ENCODE measurements at regions not wholly inside any gene's neighbourhood (a gene's known extent, or its start where the extent isn't known, plus 50 kb on each side); places are given as distances from the start of the nearest gene placed in this dataset.

GRCh38 chr12:4015225-4016091 lies 142.3 kb upstream of the PARP11 start:
- TF ChIP-seq EP300 (IDR thresholded peaks at IDR 0.05; ENCODE audit: borderline replicate concordance) (no peak), TEAD4 (IDR thresholded peaks at IDR 0.05) (no peak), USF1 (IDR thresholded peaks at IDR 0.05) (no peak)

- no peak for TF ChIP-seq CEBPB (IDR thresholded peaks at IDR 0.05)
- no peak for TF ChIP-seq NFIC (IDR thresholded peaks at IDR 0.05)
Measured at GRCh38 chr12:4014858-4015224, 141.6 kb upstream of the PARP11 start.

DNA sequence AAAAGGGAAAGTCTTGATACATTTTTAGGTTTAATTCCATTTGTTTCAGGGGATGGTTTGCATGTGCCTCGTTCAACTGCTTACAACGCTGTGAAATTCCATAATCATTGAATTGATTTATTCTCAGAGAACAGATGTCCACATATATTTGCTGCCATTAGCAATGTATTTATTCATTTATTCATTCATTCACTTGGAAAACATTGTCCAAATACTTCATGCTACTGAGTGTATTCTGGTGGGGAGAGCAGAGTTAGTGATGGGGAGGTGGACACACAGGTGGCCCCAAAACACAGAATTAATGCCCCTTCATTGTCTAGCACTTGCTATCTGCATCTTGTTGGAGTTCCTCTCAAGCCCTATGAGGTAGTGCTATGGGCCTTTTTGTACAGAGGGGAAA lies 141.2 kb upstream of the PARP11 start:
- TF ChIP-seq CEBPB (IDR thresholded peaks at IDR 0.05) (no peak), TEAD4 (IDR thresholded peaks at IDR 0.05) (no peak)

DNA sequence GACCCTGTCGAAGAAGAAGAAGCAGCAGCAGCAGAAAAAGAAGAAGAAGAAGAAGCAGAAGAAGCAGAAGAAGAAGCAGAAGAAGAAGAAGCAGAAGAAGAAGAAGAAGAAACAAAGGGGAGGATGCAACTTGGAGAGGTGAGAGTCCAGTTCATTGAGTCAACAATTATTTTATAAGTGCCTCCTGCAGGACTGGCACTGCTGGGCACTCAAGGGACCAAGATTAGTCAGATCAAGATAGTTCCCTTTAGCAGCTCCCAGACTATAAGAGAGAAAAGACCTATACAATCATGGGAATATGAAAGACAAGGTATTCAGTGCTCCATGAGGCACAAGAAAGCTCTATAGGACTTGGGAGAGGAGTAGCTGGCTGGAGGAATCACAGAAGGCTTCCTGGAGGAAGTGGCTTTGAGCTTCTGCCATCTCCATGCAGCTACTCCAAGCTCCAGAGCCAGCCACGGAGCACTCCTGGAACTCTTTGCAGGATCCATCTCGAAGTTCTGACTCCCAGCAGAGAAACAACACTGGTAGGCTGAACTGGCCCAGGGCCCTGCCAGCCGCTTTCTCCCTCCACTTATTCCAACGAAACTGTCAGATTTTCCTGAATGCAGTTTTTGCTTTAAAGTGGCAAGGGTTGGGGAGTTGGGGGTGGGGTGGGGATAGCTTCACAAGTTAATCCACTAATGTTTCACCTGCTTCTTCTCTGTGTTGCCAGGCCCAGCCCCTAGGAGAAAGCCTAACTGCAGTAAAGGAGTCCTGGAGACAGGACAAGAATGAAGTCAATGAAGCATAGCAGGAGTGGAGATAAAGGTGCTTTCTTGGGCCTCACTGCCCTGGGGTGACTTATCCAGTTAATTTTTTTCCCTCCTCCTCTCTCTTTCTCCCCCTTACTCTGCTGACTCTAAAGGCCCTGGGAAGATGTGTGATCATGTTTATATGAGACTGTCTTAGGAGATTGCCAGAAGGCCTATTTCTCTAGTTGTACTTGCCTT lies 140.1 kb upstream of the PARP11 start:
- TF ChIP-seq USF1 (IDR thresholded peaks at IDR 0.05) = 0 out of 2 replicates have a peak, but pooled peaks have one; percentile 6
- TF ChIP-seq NFIC (IDR thresholded peaks at IDR 0.05) = no peak
- no peak for TF ChIP-seq TAF1 (IDR thresholded peaks at IDR 0.05; ENCODE audit: low read depth)
- TF ChIP-seq MAX (IDR thresholded peaks at IDR 0.05) = 0 out of 2 replicates have a peak, but pooled peaks have one; percentile 11
- TF ChIP-seq TCF12 (IDR thresholded peaks at IDR 0.05; ENCODE audit: low read depth) = no peak
- no peak for TF ChIP-seq ZBTB7A (IDR thresholded peaks at IDR 0.05; ENCODE audit: low read depth)
- no peak for TF ChIP-seq EGR1 (IDR thresholded peaks at IDR 0.05)
- TF ChIP-seq CREB1 (IDR thresholded peaks at IDR 0.05; ENCODE audit: low read depth) = no peak
- TF ChIP-seq FOXM1 (IDR thresholded peaks at IDR 0.05; ENCODE audit: borderline replicate concordance, low read depth) = no peak
- TF ChIP-seq CEBPB (IDR thresholded peaks at IDR 0.05) = no peak
- TF ChIP-seq RAD21 (IDR thresholded peaks at IDR 0.05; ENCODE audit: low read depth) = 0 out of 2 replicates have a peak, but pooled peaks have one; percentile 8
- TF ChIP-seq YY1 (IDR thresholded peaks at IDR 0.05; ENCODE audit: low read depth) = no peak
- peak; percentile 9; the same call in 1 of the 2 replicates for TF ChIP-seq EP300 (IDR thresholded peaks at IDR 0.05; ENCODE audit: borderline replicate concordance)
- TF ChIP-seq TEAD4 (IDR thresholded peaks at IDR 0.05) = no peak
- TF ChIP-seq REST (IDR thresholded peaks at IDR 0.05; ENCODE audit: low read depth) = no peak

DNA sequence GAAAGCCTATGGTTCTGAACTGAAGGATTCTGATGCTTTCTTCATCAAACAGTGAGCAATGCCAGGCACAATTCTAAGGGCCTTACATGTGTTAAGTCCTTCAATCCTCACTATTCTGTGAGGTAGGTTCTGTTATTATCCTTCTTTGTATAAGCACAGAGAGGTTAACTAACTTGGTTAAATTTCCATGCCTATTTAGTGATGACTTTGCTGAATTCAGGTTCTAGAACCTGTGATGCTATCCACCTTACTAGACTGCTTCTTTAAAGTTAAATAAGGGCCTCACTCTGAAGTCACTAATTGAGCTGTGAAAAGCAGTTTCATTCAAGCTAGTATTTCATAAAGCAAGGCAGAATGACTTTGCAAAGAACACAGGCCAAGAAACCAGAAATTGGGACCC lies 138.9 kb upstream of the PARP11 start:
- TF ChIP-seq REST (IDR thresholded peaks at IDR 0.05; ENCODE audit: low read depth) (no peak), EP300 (IDR thresholded peaks at IDR 0.05; ENCODE audit: borderline replicate concordance) (no peak), TCF12 (IDR thresholded peaks at IDR 0.05; ENCODE audit: low read depth) (no peak), EGR1 (IDR thresholded peaks at IDR 0.05) (no peak), RAD21 (IDR thresholded peaks at IDR 0.05; ENCODE audit: low read depth) (no peak), YY1 (IDR thresholded peaks at IDR 0.05; ENCODE audit: low read depth) (no peak), NFIC (IDR thresholded peaks at IDR 0.05) (no peak), FOXM1 (IDR thresholded peaks at IDR 0.05; ENCODE audit: borderline replicate concordance, low read depth) (no peak), TAF1 (IDR thresholded peaks at IDR 0.05; ENCODE audit: low read depth) (no peak), CEBPB (IDR thresholded peaks at IDR 0.05) (no peak), MAX (IDR thresholded peaks at IDR 0.05) (no peak), USF1 (IDR thresholded peaks at IDR 0.05) (no peak), TEAD4 (IDR thresholded peaks at IDR 0.05) (no peak), ZBTB7A (IDR thresholded peaks at IDR 0.05; ENCODE audit: low read depth) (no peak), CREB1 (IDR thresholded peaks at IDR 0.05; ENCODE audit: low read depth) (no peak)
